Sciatic nerve (tissue), 2 donors: ENCODE measurements at regions not wholly inside any gene's neighbourhood (a gene's known extent, or its start where the extent isn't known, plus 50 kb on each side); places are given as distances from the start of the nearest gene placed in this dataset.
"Not testable (repeated sequence)": the region's sequence is repeated elsewhere in the genome, so short reads cannot be mapped to it uniquely, and the experiment has no call there.

Source experiments
- ATAC-seq: fragments of 200-7000 bp; cut with Tn5 transposase; one replicate; pipeline ENCODE4 v1.9.1; 2020; ENCODE audit warnings: mild to moderate bottlenecking, moderate library complexity
- DNase-seq: peaks from one replicate; pipeline ENCODE4 v3.0.0-alpha.2; 2020; ENCODE audit warnings: low spot score
- intact Hi-C: fragments of 100-400 bp; cut with DNase I; formaldehyde crosslinking; loops from one replicate; pipeline ENCODE4 v1.14.2; 2022
- donor health status: DM: no; HTN: no; CAD: no.
- donor health status: DM: no; HTN: no; CAD: no.

- intact Hi-C loops, DNase-seq, ATAC-seq: not testable (repeated sequence)
These were observed 875.2 kb upstream of the ALG10B start for GRCh38 chr12:37441371-37441770.

GRCh38 chr12:37455646-37456045 lies 860.9 kb upstream of the ALG10B start:
- intact Hi-C loops, ATAC-seq, DNase-seq: not testable (repeated sequence)

DNA sequence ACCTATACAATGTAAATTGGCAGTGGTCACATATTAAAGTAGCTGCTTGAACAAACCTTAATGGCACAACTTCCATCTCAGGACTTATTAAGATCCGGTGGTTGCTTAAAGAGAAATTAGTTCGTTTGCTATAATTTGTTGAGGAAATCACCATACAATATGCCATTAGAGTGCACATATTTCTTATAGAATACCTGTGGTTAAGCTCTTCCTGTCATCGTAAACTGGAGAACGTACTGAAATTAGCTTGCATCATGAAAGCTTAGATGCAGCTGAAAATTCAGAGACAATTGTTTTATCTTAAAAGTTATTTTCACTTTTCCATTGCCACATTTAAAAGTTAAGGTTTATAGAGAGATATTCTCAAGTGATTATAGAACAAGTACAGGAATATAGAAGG lies 818.6 kb upstream of the ALG10B start:
- DNase-seq, ATAC-seq, intact Hi-C loops: not testable (repeated sequence)

DNA sequence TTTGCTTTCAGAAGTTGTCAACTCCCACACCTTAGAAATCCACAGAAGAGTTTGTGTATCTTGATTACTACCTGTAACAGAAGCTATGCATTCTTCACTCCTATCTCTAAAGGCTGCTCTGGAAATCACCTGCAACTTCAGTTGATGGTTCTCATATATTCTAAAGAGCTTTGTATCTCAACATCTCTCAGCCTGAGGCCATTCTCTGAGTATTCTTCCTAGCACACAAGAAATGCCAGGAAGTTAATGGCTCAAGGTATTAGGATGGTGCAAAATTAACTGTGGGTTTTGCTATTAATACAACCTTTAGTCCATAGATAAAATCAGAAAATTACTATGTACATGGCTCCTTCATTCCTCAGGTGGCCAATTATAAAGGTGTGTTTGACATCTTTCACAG lies 806.3 kb upstream of the ALG10B start:
- ATAC-seq, intact Hi-C loops, DNase-seq: not testable (repeated sequence)

DNA sequence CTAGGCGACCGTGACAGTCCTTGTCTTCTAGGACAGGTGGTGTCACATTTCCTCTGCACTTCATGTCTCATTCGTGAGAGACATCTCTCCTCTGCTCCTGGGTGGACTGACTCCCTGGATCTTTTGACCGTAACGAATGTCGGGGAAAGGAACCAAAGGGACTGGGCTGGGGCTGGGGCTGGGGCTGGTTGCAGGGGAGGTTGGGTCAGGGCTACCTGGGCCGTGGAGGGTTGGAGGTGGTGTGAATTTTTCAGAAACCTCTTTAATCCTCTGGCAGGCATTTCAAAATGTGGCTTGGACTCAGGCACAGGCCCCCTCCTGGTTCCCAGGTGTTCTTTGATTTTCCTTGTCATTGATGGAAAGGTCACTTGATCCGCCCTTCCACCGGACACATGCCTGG lies 776.0 kb upstream of the ALG10B start:
- peak; percentile 3 for DNase-seq
- intact Hi-C loops, ATAC-seq: not testable (repeated sequence)

DNA sequence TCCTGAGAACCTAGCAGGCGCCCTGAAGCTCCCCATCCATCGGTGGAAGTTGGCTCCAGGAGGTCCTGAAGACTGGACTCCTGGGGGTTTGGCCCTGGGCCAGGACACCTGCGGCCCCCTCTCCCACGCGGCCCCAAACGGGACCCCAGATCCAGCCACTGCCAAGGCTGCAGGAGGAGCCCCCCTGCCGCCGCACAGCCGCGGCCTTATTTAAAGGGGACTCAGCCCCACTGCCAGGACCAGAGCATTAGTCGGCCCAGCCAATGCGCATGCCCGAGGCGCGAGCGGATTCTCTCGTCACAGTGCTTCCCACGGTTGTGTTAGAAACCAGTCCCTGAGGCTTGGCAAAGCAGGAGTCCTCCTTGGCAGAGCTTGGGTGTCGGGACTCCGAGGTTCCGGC lies 775.2 kb upstream of the ALG10B start:
- intact Hi-C loops: no loop called here
- no peak for ATAC-seq
- peak; percentile 27 for DNase-seq

GRCh38 chr12:37543131-37543965 lies 773.2 kb upstream of the ALG10B start:
- intact Hi-C loops: no loop called here
- no peak for ATAC-seq
- peak; percentile 35 for DNase-seq

DNA sequence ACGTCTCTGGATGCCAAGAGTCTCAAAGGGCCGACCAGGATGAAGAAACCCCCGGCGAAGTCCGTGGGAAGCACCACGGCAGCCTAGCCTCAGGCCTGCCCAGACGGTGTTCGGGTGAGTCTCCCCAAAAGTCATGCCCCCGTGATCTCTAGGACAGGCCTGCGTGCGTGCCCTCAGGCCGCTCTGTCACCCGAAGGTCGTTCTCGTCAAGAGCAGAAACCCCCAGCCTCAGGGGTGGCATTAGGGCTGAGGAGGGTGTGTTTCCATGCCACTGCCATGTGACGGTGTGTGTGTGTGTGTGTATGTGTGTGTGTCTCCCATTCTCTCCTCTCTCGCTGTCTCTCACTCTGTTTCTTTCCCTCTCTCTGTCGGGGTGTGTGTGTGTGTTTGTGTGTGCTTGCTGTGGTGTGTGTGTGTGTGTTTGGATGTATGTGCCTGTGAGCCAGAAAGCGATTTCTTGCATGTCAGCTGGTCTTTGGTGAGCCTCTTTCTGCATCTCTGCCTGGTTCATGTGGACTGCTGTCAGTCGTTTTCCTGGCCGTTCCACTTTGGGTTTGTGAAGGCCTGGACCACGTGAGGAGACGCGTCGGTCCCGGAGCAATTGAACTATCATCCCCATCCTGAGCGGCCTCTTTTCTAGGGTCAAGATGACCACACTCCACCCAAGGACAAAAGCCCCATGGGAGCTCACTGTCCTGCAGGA lies 772.5 kb upstream of the ALG10B start:
- intact Hi-C loops: no loop called here
- DNase-seq (peak; percentile 19), ATAC-seq (no peak)

DNA sequence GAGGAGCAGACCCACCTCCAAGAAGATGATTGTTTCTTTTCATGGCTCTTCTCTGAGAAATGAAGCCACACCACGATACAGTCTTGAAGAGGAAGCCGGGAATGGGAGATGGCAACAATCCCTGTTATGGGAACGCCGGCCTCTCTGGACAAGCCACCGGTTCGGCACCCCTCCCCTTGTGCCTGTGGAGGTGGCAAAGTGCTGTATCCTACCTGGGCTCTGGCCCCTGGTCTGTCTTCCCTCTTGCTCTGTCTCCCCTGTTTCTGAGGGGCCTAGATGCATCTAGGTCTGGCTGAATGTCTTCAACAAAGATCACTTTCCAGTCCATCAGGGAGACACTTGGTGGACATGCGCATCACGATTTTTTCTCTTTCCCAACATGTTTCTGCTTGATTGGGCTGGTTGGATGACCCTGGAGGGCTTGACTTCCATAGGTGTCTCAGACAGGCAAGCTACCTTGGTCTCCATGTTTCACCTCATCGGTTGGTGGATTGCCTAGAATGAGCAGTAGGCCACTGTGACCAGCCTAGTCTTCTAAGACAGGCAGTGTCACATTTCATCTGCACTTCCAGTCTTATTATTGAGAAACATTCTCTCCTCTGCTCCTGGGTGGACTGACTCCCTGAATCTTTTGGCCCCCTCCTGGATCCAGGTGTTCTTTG lies 771.8 kb upstream of the ALG10B start:
- intact Hi-C loops, ATAC-seq: not testable (repeated sequence)
- DNase-seq: peak; percentile 22

GRCh38 chr12:37545759-37546158 lies 770.8 kb upstream of the ALG10B start:
- DNase-seq: peak; percentile 18
- no peak for ATAC-seq
- intact Hi-C loops: no loop called here

DNA sequence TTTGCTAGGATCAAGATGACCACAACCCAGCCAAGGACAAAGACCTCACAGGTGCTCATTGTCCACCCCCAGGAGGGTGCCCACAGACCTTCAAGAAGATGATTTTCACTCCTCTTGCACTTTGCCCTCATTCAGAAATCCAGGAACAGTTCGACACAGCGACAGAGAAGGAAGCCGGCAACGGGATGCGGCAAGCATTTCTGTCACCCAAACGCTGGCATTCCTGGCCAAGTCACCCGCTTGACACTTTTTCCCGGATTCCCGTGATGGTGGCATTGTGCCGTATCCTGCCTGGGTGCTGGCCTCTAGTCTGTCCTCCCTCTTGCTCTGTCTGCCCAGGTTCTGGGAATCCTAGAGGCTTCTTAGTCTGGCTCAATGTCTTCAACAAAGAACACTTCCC lies 770.4 kb upstream of the ALG10B start:
- DNase-seq: no peak
- intact Hi-C loops: no loop called here
- no peak for ATAC-seq

DNA sequence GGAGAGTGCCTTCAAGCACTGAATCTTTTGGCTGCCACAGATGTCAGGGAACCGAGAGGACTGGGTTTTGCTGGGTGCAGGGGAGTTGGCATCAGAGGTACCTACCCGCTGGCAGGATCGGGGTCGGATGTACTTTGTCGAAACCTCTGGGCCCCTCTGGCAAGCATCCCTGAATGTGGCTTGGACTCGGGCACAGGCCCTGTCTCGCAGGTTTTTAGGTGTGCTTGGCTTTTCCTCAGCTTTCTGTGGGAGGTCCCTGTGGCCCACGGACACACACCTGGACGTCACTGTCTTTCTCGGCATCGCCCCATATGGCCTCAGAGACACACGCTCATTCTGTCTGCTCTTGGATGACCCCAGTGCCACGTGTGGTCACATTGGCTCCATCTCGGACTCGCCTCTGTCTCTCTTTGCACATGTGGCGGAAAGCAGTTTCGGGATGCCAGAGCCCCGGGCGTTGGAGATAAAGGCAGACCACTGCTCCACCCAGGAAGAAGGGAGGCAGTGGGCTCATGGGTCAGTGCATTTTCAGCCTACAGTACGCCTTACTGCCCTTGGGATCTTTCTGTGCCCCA lies 769.6 kb upstream of the ALG10B start:
- DNase-seq (peak; percentile 42), ATAC-seq (no peak)
- intact Hi-C loops: no loop called here

GRCh38 chr12:37547611-37548010 lies 769.0 kb upstream of the ALG10B start:
- ATAC-seq: no peak
- peak; percentile 32 for DNase-seq
- intact Hi-C loops: no loop called here

DNA sequence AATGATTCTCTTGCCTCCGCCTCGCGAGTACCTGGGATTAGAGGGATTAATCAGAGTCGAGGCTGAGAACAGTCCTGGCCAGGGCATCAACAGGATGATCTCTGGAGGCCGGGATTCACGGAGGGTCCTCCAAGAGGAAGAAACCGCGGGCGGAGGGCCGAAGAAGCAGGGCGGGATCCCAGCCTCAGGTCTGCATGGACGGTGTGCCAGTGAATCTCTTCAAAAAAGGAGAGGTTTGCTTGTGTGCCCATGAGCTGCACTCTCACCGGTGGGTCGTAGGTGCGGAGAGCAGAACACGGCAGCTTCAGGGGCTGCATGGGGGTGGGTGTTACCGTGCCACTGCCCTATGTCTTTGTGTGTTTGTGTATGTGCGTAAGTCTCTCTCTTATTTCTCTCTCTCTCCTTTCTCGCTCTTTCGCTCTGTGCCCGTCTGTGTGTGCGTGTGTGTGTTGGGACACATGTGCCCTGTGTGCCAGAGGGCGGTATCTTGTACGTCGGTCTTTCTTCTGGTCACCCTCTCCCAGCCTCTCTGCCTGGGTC lies 768.2 kb upstream of the ALG10B start:
- intact Hi-C loops: no loop called here

DNA sequence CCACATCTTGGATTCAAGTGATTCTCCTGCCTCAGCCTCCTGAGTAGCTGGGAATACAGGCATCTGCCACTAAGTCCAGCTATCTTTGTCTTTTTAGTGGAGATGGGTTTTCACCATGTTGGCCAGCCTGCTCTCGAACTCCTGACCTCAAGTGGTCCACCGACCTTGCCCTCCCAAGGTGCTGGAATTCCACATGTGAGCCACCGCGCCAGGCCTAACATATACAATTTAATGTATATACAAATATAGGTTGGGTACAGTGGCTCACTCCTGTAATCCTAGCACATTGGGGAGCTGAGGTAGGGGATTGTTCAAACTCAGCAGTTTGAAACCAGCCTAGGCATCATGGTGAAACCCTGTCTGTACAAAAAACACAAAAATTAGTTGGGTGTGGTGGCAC lies 759.6 kb upstream of the ALG10B start:
- intact Hi-C loops, ATAC-seq: not testable (repeated sequence)
- peak; percentile 5 for DNase-seq

More for the DNA sequence above, 768.2 kb upstream of the ALG10B start:
- DNase-seq (peak; percentile 28), ATAC-seq (no peak)

DNA sequence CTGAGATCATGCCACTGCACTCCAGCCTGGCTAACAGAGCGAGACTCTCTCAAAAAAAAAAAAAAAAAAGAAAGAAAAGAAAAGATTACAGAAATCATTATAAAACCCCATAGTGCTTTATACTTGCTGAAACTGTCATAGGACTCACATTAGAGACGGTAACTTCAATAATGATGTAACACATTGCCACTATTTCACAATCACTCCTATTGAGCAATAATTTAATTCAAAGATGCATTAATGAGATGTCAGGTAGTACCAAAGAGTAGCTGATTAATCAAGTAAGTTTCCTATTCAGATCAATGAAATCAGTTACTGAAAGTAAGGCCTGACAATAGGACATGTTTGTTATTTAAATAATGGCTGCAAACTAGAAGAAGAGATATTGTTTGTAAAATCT lies 751.5 kb upstream of the ALG10B start:
- DNase-seq (no peak), ATAC-seq (no peak)
- intact Hi-C loops: no loop called here

GRCh38 chr12:37570547-37570946 lies 746.0 kb upstream of the ALG10B start:
- intact Hi-C loops, ATAC-seq, DNase-seq: not testable (repeated sequence)
